ENCODE measurements at regions not wholly inside any gene's neighbourhood (a gene's known extent, or its start where the extent isn't known, plus 50 kb on each side); places are given as distances from the start of the nearest gene placed in this dataset.
A peak's percentile ranks its signal among the peaks of the same experiment; 100 is the strongest.

DNA sequence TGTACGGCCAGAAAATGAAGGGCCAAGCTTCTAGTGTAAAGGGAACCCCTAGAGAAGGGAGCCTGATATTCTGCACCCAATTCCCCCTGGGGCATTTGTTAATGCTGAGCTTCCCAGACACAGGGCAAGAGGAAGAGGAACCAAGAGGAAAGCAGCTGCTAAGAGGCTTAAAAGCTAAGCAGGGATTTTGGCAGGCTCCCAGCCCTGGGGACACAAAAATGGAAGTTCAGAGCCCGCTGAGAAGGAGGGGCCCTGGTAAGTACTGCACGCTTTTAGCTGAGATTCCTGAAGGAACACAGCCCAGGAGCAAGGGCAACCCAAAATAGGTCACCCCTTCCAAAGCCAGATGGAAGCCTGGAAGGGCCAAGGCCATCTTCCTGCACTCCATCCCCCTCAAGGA, 387.3 kb upstream of the MGMT start:
- Histone ChIP-seq H3K4ac (ENCODE audit: low read depth in 1 of 2, low read length in 2 of 2) (no peak overlapping the region), H3K79me1 (replicated peaks; ENCODE audit: low read length, poor library complexity, severe bottlenecking) (no peaks in the 10 kb centered on the region), H4K91ac (ENCODE audit: low read length) (no peak overlapping the region), H3K4me2 (ENCODE audit: low read length, poor library complexity, severe bottlenecking) (no peak overlapping the region), H4K8ac (ENCODE audit: low read length) (no peak overlapping the region), H2BK5ac (ENCODE audit: low read depth, low read length, poor library complexity, severe bottlenecking) (no peak overlapping the region), H3K4me1 (ENCODE audit: control insufficient read depth, insufficient read depth, low read depth, low read length) (no peaks in the 10 kb centered on the region), H3K27ac (ENCODE audit: low read length, poor library complexity, severe bottlenecking) (no peak overlapping the region), H3K27me3 (ENCODE audit: control insufficient read depth in 1 of 2, insufficient read depth in 1 of 2, low read length in 2 of 2) (no peaks in the 10 kb centered on the region), H3K9ac (ENCODE audit: low read length) (no peak overlapping the region), H3K4me3 (ENCODE audit: insufficient read depth in 1 of 2, low read depth in 1 of 2, low read length in 2 of 2) (no peak overlapping the region), H3K14ac (ENCODE audit: low read length in 2 of 2) (no peak overlapping the region), H2BK120ac (ENCODE audit: low read depth, low read length) (no peak overlapping the region), H3K18ac (ENCODE audit: low read depth in 1 of 2, low read length in 2 of 2) (no peak overlapping the region), H3K23ac (ENCODE audit: low read length in 2 of 2) (no peak overlapping the region), H2BK12ac (ENCODE audit: low read length in 2 of 2) (no peak overlapping the region), H2AK5ac (ENCODE audit: low read length, severe bottlenecking) (no peak overlapping the region), H2BK15ac (ENCODE audit: low read depth, poor library complexity, severe bottlenecking) (no peak overlapping the region), H3K36me3 (ENCODE audit: control insufficient read depth in 1 of 2, insufficient read depth in 2 of 2, low read depth in 1 of 2, low read length in 2 of 2) (no peaks in the 10 kb centered on the region), H2AFZ (ENCODE audit: low read depth, low read length) (no peak overlapping the region), H3K9me3 (ENCODE audit: control insufficient read depth, low read length) (peaks cover 3% of the 10 kb centered on the region)
- no peak for DNase-seq
- 78% methylated on average over 3 of the region's 3 CpGs for WGBS

DNA sequence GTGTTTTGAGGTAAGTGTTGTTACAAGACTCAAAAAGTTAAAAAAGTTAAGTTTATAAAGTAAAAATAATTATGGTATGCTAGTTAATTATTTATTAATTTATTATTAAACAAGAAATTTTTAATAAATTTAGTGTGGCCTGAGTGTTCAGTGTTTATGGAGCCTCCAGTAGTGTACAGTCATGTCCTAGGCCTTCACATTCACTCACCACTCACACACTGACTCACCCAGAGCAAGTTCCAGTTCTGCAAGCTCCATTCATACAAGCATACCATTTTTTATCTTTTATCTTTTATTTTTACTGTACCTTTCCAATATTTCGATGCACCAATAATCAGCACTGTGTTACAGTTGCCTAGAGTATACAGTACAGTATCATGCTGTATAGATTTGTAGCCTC, 381.2 kb upstream of the MGMT start:
- 75% methylated on average over 1 of the region's 1 CpG for WGBS

DNA sequence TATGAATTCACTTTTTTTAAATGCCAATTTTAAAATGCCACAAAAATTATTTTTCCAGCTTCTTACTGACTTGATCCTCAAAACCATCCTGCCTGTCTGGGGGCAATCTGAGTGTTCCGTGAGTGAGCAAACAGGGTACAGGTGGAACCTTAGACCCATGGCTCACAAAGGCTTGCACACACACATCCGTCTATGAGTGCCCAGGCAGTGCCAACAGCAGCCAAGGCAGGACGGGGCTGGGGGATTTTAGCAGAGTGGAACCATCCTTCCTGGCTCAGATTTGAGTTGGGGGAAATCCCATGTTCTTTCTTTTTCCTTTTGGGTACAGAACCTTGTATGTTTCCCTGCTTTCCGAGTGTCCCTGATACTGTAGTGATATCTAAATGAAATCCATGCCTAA, 377.7 kb upstream of the MGMT start:
- Histone ChIP-seq H3K27ac (ENCODE audit: low read length, poor library complexity, severe bottlenecking) (no peak overlapping the region), H3K36me3 (ENCODE audit: control insufficient read depth in 1 of 2, insufficient read depth in 2 of 2, low read depth in 1 of 2, low read length in 2 of 2) (no peaks in the 10 kb centered on the region), H3K4me1 (ENCODE audit: control insufficient read depth, insufficient read depth, low read depth, low read length) (no peaks in the 10 kb centered on the region), H2BK5ac (ENCODE audit: low read depth, low read length, poor library complexity, severe bottlenecking) (no peak overlapping the region), H3K27me3 (ENCODE audit: control insufficient read depth in 1 of 2, insufficient read depth in 1 of 2, low read length in 2 of 2) (peaks cover 0 to 3% of the 10 kb centered on the region in 2 experiments), H2BK12ac (ENCODE audit: low read length in 2 of 2) (no peak overlapping the region), H3K9me3 (ENCODE audit: control insufficient read depth, low read length) (no peaks in the 10 kb centered on the region), H3K14ac (ENCODE audit: low read length in 2 of 2) (no peak overlapping the region), H4K91ac (ENCODE audit: low read length) (no peak overlapping the region), H3K9ac (ENCODE audit: low read length) (no peak overlapping the region), H3K4ac (ENCODE audit: low read depth in 1 of 2, low read length in 2 of 2) (no peak overlapping the region), H3K79me1 (replicated peaks; ENCODE audit: low read length, poor library complexity, severe bottlenecking) (no peaks in the 10 kb centered on the region), H3K4me3 (ENCODE audit: insufficient read depth in 1 of 2, low read depth in 1 of 2, low read length in 2 of 2) (no peak overlapping the region), H2AFZ (ENCODE audit: low read depth, low read length) (no peak overlapping the region), H2BK15ac (ENCODE audit: low read depth, poor library complexity, severe bottlenecking) (no peak overlapping the region), H2BK120ac (ENCODE audit: low read depth, low read length) (no peak overlapping the region), H4K8ac (ENCODE audit: low read length) (no peak overlapping the region), H2AK5ac (ENCODE audit: low read length, severe bottlenecking) (no peak overlapping the region), H3K18ac (ENCODE audit: low read depth in 1 of 2, low read length in 2 of 2) (no peak overlapping the region), H3K4me2 (ENCODE audit: low read length, poor library complexity, severe bottlenecking) (no peak overlapping the region), H3K23ac (ENCODE audit: low read length in 2 of 2) (no peak overlapping the region)
- DNase-seq: no peak
- 75% methylated on average over 3 of the region's 4 CpGs for WGBS

More for the DNA sequence above, 381.2 kb upstream of the MGMT start:
- H3K27ac ChIP-seq (ENCODE audit: low read length, poor library complexity, severe bottlenecking): no peak overlapping the region
- no peaks in the 10 kb centered on the region for H3K4me1 ChIP-seq (ENCODE audit: control insufficient read depth, insufficient read depth, low read depth, low read length)
- H2BK12ac ChIP-seq (ENCODE audit: low read length in 2 of 2): no peak overlapping the region
- no peak for DNase-seq
- H2BK15ac ChIP-seq (ENCODE audit: low read depth, poor library complexity, severe bottlenecking): no peak overlapping the region
- H3K79me1 ChIP-seq (replicated peaks; ENCODE audit: low read length, poor library complexity, severe bottlenecking): no peaks in the 10 kb centered on the region
- no peaks in the 10 kb centered on the region for H3K27me3 ChIP-seq (ENCODE audit: control insufficient read depth in 1 of 2, insufficient read depth in 1 of 2, low read length in 2 of 2)
- H3K18ac ChIP-seq (ENCODE audit: low read depth in 1 of 2, low read length in 2 of 2): no peak overlapping the region
- no peak overlapping the region for H3K14ac ChIP-seq (ENCODE audit: low read length in 2 of 2)
- no peak overlapping the region for H2AFZ ChIP-seq (ENCODE audit: low read depth, low read length)
- H3K9ac ChIP-seq (ENCODE audit: low read length): peak overlapping the region; percentile 34
- peaks cover under 1% of the 10 kb centered on the region for H3K9me3 ChIP-seq (ENCODE audit: control insufficient read depth, low read length)
- no peak overlapping the region for H3K4ac ChIP-seq (ENCODE audit: low read depth in 1 of 2, low read length in 2 of 2)
- no peak overlapping the region for H3K4me2 ChIP-seq (ENCODE audit: low read length, poor library complexity, severe bottlenecking)
- no peak overlapping the region for H2BK5ac ChIP-seq (ENCODE audit: low read depth, low read length, poor library complexity, severe bottlenecking)
- H2BK120ac ChIP-seq (ENCODE audit: low read depth, low read length): no peak overlapping the region
- no peak overlapping the region for H4K91ac ChIP-seq (ENCODE audit: low read length)
- H3K23ac ChIP-seq (ENCODE audit: low read length in 2 of 2): no peak overlapping the region
- H3K4me3 ChIP-seq (ENCODE audit: insufficient read depth in 1 of 2, low read depth in 1 of 2, low read length in 2 of 2): no peak overlapping the region
- no peaks in the 10 kb centered on the region for H3K36me3 ChIP-seq (ENCODE audit: control insufficient read depth in 1 of 2, insufficient read depth in 2 of 2, low read depth in 1 of 2, low read length in 2 of 2)
- H2AK5ac ChIP-seq (ENCODE audit: low read length, severe bottlenecking): no peak overlapping the region
- no peak overlapping the region for H4K8ac ChIP-seq (ENCODE audit: low read length)

DNA sequence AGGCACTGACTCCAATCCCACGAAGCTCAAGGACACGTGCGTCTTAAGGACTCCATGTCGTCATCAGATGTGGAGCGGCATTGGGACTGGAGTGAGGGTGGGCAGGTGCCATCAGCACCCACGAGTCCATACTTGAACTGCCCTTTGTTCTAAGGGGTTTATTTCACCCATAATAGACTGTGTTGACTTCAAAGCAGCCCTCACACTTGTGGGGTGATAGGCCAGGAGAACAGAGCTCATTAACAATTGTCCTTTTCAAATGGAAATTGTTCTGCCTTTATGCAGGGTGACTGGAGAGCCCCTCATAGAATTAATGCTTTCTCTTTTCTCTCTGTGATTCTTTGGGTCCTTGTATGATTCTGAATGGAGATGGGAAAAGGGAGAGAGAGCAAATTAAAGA, 376.9 kb upstream of the MGMT start:
- Histone ChIP-seq H3K23ac (ENCODE audit: low read length in 2 of 2) (no peak overlapping the region), H3K79me1 (replicated peaks; ENCODE audit: low read length, poor library complexity, severe bottlenecking) (no peaks in the 10 kb centered on the region), H3K4me1 (ENCODE audit: control insufficient read depth, insufficient read depth, low read depth, low read length) (no peaks in the 10 kb centered on the region), H4K8ac (ENCODE audit: low read length) (no peak overlapping the region), H3K18ac (ENCODE audit: low read depth in 1 of 2, low read length in 2 of 2) (no peak overlapping the region), H2AFZ (ENCODE audit: low read depth, low read length) (no peak overlapping the region), H3K4me2 (ENCODE audit: low read length, poor library complexity, severe bottlenecking) (no peak overlapping the region), H3K9ac (ENCODE audit: low read length) (no peak overlapping the region), H3K36me3 (ENCODE audit: control insufficient read depth in 1 of 2, insufficient read depth in 2 of 2, low read depth in 1 of 2, low read length in 2 of 2) (no peaks in the 10 kb centered on the region), H3K9me3 (ENCODE audit: control insufficient read depth, low read length) (no peaks in the 10 kb centered on the region), H3K4ac (ENCODE audit: low read depth in 1 of 2, low read length in 2 of 2) (no peak overlapping the region), H2BK120ac (ENCODE audit: low read depth, low read length) (no peak overlapping the region), H3K27ac (ENCODE audit: low read length, poor library complexity, severe bottlenecking) (no peak overlapping the region), H3K27me3 (ENCODE audit: control insufficient read depth in 1 of 2, insufficient read depth in 1 of 2, low read length in 2 of 2) (peaks cover 0 to 3% of the 10 kb centered on the region in 2 experiments), H3K14ac (ENCODE audit: low read length in 2 of 2) (no peak overlapping the region), H2AK5ac (ENCODE audit: low read length, severe bottlenecking) (no peak overlapping the region), H4K91ac (ENCODE audit: low read length) (no peak overlapping the region), H2BK5ac (ENCODE audit: low read depth, low read length, poor library complexity, severe bottlenecking) (no peak overlapping the region), H2BK15ac (ENCODE audit: low read depth, poor library complexity, severe bottlenecking) (no peak overlapping the region), H3K4me3 (ENCODE audit: insufficient read depth in 1 of 2, low read depth in 1 of 2, low read length in 2 of 2) (no peak overlapping the region), H2BK12ac (ENCODE audit: low read length in 2 of 2) (no peak overlapping the region)
- no peak for DNase-seq
- WGBS: 85% methylated on average over 5 of the region's 6 CpGs

Measured in mesenchymal stem cell (in vitro differentiated cells and primary cell).